ENCODE measurements at regions not wholly inside any gene's neighbourhood (a gene's known extent, or its start where the extent isn't known, plus 50 kb on each side); places are given as distances from the start of the nearest gene placed in this dataset.

- no peak for DNase-seq
These were observed 73.1 kb upstream of the ARHGAP32 start for GRCh38 chr11:129265125-129265788.

GRCh38 chr11:129264114-129264513, 72.0 kb upstream of the ARHGAP32 start:
- no peak for DNase-seq

GRCh38 chr11:129260750-129261149, 68.6 kb upstream of the ARHGAP32 start:
- DNase-seq = no peak

- no peak for DNase-seq
These were observed 67.8 kb upstream of the ARHGAP32 start for GRCh38 chr11:129259931-129260348.

- no peak for DNase-seq
These were observed 66.1 kb upstream of the ARHGAP32 start for GRCh38 chr11:129258205-129258604.

- no peak for DNase-seq
These were observed 65.4 kb upstream of the ARHGAP32 start for GRCh38 chr11:129257512-129257911.

GRCh38 chr11:129252621-129253020, 60.5 kb upstream of the ARHGAP32 start:
- DNase-seq = no peak

- DNase-seq = no peak
These were observed 58.9 kb upstream of the ARHGAP32 start for GRCh38 chr11:129251067-129251466.

- DNase-seq = no peak
These were observed 57.8 kb upstream of the ARHGAP32 start for GRCh38 chr11:129249923-129250322.

GRCh38 chr11:129249351-129249750, 57.2 kb upstream of the ARHGAP32 start:
- no peak for DNase-seq

GRCh38 chr11:129248618-129249017, 56.5 kb upstream of the ARHGAP32 start:
- DNase-seq = no peak

GRCh38 chr11:129247135-129247534, 55.0 kb upstream of the ARHGAP32 start:
- DNase-seq = no peak

- DNase-seq = no peak
These were observed 50.7 kb upstream of the ARHGAP32 start for GRCh38 chr11:129242855-129243254.
